Urothelium cell line (cell line): ENCODE measurements at regions not wholly inside any gene's neighbourhood (a gene's known extent, or its start where the extent isn't known, plus 50 kb on each side); places are given as distances from the start of the nearest gene placed in this dataset.

Source experiments
- DNase-seq: peaks from one replicate; pipeline ENCODE4 v3.0.0; 2011; ENCODE audit warnings: low spot score, mixed read lengths
- FAIRE-seq: peaks from 2 replicates; lab custom pipeline; 2011; peaks lifted over from hg19 to GRCh38; lab: Jason Lieb, UNC

- DNase-seq, result no peak
- peak; percentile 37 for FAIRE-seq
These were observed 65.1 kb upstream of the TNRC6C start for GRCh38 chr17:77893144-77894044.

- DNase-seq (no peak), FAIRE-seq (no peak)
These were observed 64.2 kb upstream of the TNRC6C start for GRCh38 chr17:77894126-77894956.

DNA sequence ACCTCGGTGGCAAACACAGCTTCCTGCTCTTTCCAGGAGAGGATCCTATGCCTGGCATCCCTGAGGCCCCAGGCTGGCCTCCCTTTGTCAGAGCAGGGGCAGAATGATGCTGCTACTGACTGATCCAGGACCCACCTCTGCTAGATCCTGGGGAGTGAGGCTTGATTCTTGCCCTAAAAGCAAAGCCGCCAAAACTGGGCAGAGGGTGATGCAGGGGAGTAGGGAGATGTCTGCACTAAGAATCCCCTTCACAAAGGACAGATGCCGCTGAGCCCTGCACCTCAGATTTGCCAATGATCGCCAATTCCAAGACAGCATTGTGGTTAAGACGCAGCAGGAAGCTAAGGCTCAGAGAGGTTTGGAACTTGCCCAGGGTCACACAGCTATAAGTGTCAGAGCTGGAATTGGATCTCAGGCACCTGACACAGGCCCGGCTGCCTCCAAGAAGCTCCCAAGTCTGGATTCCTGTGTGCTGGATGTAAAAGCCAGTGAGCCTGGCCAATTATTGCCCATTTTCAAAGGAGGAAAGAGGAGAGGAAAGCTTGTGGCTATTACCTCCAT lies 60.7 kb upstream of the TNRC6C start:
- no peak for DNase-seq
- no peak for FAIRE-seq

DNA sequence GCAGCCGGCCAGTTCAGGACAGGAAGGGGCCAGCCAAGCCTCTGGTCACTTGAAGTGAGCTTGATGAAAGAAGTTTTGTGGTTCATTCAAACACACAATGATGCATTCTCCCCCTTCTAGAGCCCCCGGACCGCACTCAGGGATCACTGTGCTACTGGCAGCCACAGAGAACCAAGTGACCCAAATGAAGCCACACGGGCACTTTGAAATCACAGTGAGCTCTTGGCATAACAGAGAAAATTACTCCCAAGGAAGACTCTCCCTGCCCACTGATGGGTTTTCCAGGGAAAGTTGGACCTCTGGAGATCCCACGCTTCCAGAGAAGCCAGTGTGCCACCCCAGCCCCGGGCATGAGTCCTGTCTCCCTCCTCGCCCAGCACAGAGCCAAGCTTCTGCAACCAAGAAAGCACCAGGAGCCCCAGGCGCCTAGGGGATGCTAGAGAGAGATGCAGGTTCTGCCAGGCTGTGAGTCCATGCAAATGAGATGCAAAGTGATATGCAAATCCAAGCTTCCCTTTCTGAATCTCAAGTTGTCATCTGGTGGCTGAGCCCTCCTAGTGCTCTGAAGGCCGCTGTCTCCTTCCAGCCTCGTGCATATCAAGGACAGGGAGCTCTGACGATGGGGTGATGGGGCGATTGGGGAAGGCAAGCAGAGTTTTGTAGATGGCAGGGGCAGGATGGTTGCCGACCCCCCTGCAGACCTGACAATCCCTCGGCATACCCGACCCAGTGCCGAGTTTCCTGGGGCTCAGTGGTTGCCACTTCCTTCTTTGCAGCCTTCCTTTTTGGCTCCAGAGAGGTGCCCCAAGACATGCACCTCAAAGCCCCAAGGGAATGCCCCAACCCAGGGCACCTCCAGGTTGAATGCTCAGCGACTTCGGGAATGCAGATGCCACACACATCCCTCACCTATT lies 59.7 kb upstream of the TNRC6C start:
- DNase-seq (no peak), FAIRE-seq (no peak)

DNA sequence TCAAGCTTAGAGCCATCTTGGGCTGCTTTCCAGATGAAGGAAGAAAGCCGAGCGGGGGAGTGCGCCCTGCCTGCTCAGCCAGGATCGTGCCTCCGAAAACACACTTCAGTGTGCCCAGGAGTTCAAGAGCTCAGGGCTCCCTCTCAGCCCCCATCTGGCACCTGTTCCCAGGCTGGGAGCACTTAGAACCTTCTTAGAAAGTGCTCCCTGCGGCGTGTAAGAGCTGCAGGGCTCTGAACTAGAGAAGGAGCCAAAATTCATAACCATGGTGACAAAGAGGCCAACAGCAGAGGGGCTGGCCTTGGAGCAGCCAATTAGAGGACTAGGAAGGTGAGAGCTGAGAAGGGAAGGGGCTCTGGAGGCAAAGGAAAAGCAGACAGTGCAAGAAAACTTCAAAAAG lies 59.0 kb upstream of the TNRC6C start:
- FAIRE-seq, result no peak
- no peak for DNase-seq

DNA sequence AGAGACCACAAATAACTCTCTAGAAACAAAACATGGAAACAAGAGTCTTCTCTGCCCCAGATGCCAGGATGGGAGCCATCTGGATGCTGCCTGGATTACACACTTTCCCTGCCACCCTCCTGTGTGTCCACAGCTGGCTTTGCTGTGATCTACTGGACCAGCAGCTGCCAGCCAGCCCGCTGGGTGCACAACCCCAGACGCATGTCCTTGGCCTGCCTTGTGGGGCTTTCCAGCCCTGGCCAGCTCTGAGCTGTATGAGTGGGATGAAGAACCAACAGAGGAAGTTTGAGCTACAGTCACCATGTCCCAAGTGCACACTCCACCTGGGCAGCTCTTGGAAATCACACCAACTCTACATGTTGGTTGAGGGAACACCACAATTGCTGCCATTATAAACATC lies 57.0 kb upstream of the TNRC6C start:
- no peak for FAIRE-seq
- no peak for DNase-seq

DNA sequence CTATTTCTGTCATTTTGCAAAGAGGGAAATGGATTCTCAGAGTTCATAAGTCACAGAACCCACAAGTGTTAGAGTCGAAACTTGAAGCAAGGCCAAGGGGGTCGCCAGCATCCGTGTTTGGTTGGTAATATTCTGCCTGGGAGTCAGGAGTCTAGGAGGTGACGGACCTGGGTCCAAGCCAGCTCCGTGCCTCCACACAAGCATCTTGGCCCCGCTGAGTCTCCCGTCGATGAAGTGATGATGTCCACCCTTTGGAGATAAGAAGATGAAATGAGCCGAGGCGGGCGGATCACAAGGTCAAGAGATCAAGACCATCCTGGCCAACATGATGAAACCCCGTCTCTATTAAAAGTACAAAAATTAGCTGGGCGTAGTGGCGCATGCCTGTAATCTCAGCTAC lies 53.2 kb upstream of the TNRC6C start:
- no peak for DNase-seq
- FAIRE-seq, result no peak

GRCh38 chr17:77905766-77906165 lies 52.7 kb upstream of the TNRC6C start:
- FAIRE-seq (no peak), DNase-seq (no peak)

GRCh38 chr17:77906377-77906871 lies 52.1 kb upstream of the TNRC6C start:
- no peak for FAIRE-seq
- DNase-seq, result no peak

DNA sequence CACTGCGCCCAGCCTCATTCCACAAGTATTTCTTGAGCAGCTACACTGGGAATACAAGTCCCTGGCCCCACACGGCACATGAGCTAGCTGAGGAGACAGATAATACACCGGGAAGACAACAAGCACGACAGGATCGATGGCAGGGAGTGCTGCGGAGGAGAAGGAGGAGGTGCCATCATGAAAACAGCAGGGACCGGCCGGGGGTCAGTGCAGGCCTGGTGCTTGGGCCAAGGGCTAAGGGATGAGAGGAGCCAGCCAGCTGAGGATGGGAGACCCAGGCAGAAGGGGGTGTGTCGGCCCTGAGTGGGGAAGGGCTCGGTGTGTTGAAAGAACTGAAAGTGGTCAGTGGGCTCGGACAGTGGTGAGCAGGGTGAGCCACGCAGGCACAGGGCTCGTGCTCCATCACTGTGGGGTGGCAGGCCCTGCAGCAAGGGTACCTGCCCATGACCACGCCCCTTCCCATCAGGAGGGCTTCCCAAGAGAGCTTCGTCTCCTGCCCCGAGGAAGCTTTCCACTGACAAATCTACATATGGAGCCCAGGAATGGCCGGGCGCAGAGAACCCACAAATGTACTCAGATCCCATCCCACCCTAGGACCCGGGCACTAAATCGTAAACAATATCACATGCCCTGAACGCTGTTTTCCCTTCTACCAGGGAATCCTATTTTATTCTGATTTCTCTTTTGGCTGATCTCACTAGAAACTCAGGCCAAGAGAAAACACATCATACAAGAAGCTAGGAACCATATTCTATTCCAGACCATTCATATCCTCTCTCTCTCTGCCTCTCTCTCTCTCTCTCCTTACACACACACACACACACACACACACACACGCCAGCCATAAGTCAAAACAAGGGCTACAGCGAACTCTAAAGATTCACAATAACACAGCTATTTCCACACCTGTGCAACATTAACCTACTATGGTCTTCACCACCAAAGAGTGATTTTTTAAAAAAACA lies 50.7 kb upstream of the TNRC6C start:
- no peak for FAIRE-seq

DNA sequence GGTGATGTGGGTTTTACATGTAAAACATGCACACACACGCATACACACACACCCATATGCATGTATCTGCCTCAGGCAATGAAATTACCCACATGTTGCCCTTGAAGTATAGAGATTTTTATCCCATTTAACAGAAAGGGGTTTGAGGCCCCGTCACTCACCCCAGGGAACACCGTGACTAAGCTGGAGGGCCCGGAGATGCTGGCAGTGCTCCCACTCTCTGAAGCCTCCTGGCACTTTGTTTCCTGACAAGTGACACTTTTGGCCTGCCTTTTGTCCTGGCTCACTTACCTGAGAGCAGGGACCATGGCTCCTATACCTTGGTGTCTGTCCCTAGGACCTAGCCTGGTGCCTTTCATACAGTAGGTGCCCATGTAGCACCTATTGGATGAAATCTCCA lies 50.0 kb upstream of the TNRC6C start:
- no peak for DNase-seq
- FAIRE-seq, result no peak

More for the DNA sequence above, 50.7 kb upstream of the TNRC6C start:
- no peak for DNase-seq
